GM19043 (cell line): ENCODE measurements at regions not wholly inside any gene's neighbourhood (a gene's known extent, or its start where the extent isn't known, plus 50 kb on each side); places are given as distances from the start of the nearest gene placed in this dataset.

Experiments
- ATAC-seq: cut with Tn5 transposase; IDR thresholded peaks from one replicate; pipeline ENCODE4 v1.9.1; 2021; ENCODE audit warnings: low read depth; ENCODE audit not compliant: unreplicated experiment

DNA sequence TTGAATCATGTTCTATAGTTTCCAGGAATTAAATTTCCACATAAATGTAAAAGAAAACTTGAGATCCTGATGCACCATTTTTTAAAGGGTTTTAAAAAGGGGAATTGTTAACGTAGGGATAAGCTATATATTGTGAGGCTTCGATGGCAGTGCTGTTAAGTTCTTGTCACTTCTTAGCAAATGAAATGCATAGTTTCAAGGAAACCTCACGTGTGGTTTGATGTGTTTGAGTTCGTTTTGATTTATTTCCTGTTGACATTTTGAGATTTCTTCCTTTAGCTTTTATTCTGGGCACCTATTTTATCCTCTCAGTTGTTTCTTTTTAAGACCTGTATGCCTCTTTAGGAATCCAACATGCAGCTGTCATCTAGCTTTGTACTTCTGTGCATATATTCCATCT lies 301.0 kb downstream of the DOCK8 start:
- ATAC-seq = no peak

DNA sequence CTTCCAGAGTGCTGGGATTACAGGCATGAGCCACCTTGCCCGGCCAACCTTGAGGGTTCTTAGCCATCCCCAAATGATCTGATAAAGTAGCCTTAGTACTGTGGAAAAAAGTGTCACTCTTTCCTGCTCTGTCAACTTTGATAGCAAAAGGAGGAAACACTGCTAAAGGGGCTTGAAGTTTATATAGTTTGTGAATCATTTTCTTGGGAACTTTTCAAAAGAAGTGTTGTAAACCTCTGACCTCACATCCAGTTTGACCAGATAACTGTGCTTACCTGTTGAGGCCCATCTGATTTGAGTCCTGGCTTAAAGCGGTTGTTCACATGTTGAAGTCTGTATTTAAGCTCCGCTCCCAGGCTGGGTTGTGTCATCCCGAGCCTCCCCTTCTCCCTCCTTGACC lies 303.3 kb downstream of the DOCK8 start:
- ATAC-seq = no peak

DNA sequence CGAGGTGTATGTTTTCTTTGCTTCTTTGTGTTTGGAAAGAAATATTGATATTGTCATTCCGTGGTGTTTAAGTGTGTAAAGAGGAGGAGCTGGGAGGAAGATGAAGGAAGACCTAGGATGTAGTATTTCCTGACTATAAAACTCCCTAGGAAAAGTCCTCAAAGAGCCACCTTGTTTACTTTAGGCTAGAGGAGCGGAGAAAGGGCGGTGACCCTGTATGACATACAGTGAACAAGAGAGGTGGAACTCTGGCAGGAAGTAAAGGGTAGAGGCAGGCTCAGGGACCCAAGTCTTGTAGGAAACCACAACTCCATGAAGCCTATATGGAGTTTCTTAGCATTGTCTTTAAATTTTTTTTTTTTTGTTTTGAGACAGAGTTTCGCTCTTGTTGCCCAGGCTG lies 303.9 kb downstream of the DOCK8 start:
- ATAC-seq = no peak

DNA sequence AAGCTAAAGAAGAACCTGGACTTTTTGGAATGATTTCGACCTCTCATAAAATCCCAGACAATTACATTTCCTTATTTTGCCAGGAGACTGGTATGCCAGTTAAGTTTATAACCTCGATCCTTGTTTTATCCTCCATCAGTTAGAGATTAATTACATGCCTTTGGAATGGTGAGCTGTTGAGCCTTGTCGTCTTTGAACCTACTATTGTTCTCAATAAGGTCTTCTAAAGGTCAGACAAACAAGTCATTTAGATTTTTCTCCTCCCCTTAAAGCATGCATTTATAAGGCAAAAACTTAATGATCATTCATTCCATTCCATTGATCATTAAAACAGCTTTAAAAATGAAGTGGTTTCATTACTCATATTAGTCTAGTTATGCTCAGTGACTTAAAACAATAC lies 304.9 kb downstream of the DOCK8 start:
- no peak for ATAC-seq

DNA sequence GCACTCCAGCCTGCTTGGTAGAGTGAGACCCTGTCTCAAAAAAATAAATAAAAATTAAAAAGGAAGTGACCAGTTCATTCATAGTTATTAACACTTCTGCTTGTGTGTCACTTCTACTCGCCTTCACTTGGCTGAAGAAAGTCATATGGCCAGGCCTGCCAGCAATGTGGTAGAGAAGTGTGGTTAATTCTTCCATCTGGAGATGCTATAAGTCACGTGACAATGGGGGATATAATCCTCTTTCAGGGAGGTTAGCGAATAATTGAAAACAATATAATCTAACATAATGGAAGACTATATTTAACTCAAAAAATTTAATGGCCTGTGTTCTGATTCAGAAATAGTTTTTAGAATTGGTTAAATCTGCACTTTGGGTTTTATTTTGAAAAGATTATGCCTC lies 305.6 kb downstream of the DOCK8 start:
- no peak for ATAC-seq

DNA sequence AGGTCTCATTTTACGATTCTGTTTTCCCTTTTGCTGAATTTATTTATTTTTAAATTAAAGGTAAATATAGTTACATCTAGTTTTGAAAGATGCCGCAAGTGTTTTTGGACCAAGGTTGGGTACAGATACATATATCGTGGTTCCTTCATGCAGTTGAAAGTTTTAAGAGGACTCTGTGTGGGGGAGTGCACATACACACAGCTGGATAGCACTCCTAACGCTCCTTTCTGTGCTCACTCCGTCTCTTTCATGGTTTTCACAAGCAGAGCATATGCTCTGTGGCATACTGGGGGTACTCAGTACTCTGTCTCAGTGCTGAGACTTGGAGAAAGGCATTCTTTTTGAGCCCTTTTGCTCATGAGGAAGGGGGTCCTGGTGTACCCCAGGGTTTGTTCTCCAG lies 307.5 kb downstream of the DOCK8 start:
- ATAC-seq = no peak

DNA sequence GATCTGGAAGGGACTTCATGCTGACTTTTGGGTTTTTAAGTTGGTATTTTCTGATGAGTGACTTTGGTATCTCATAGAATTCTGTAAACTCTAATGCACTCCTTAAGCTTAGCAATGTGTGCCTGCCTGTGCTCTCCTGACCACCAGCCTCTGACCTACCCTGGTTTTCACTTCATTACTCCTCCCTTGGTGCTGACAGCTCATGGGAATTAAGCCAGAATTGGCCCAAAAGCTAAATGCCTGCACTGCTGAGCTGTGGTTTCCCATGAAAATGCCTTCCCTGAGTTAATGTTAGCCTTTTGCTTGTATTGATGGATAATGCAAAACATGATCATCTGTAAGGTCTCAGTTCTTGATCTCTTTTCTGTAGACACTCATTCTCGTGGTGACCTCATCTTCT lies 308.0 kb downstream of the DOCK8 start:
- no peak for ATAC-seq

DNA sequence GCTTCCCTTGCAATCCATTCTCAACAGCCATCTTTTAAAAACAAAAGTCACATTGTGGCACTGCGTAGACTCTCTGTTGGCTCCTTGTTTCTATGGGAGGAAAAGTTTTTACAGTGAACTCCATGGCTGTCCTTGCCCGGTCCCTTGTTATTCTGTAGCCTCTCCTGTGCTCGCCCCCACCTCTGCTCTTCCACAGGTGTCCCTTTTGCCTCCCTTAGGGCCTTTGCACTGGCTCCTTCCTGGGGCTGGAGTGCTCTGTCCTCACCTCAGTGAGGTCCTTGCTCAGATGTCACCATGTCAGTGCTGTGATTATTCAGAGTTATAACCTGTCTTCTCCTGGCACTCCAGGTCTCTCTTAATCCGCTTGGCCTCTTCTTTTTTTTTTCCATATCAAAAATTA lies 308.8 kb downstream of the DOCK8 start:
- no peak for ATAC-seq

DNA sequence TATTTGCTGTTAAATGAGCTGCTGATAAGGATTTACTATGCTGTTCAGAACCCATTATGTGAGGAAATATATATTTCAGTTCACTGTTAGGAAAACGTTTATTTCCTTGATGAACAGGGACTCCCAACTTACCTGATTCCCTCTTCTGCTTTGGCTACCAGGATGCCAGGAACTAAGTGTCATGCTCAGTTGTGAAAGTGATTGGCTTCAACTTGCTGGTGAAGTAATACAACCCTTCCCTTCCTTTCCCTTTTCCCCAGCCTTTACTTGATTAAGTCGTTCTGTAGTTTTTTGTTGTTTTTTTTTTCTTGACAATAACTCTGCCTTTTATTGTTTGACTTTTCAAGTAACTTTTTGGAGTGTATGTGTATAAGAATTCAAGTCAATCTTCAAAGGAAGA lies 309.3 kb downstream of the DOCK8 start:
- no peak for ATAC-seq

DNA sequence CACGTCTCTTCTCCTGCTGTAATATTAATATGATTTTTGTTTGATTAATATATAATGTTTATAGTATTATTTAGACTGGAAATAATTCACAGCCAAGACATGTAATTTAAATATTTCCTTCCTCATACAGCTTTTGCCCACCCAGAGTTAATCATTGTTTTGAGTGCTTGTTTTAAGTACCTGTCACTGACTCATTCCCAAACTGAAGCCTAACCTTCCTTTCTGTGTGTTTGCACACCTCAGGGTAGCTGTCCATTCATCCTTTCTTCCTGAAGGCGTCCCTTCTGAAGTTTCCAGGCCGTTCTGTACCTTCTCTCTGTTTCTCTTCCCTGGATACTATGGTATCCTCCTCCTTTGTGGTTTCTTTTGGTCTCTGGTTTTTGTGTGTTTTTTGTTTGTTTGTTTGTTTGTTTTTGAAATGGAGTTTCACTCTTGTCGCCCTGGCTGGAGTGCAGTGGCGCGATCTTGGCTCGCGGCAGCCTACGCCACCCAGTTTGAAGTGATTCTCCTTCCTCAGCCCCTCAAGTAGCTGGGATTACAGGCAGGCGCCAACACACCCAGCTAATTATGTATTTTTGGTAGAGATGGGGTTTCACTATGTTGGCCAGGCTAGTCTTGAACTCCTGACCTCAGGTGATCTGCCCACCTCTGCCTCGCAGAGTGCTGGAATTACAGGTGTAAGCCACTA lies 312.4 kb downstream of the DOCK8 start:
- ATAC-seq = no peak

DNA sequence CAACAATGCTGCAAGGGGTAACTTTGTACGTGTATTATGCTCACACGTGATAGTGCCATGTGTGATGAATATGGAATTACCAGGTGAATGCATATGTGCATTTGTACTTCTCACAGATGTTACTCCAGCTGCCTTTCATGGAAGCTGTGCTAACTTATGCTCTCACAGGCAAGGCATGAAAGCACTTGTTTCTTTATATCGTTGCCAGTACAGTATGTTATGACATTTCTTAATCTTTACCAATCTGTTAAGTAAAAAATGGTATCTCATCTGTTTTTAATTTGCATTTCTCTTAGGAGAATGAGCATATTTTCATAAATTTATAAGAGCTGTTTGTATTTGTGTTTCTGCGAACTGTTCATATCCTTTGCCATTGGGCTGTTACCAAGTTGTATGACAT lies 311.8 kb upstream of the DMRT1 start:
- no peak for ATAC-seq

DNA sequence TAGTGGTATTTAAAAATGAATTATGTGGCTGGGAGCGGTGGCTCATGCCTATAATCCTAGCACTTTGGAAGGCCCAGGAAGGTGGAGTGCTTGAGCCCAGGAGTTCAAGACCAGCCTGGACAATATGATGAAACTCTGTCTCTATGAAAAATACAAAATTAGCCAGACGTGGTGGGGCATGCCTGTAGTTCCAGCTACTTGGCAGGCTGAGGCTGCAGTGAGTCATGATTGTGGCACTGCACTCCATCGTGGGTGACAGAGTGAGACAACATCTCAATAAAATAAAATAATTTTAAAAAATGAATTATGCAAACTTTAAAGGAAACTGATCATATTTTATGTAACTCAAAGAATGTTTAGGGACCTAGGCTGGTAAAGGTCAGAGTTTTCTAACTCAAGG lies 310.8 kb upstream of the DMRT1 start:
- no peak for ATAC-seq

DNA sequence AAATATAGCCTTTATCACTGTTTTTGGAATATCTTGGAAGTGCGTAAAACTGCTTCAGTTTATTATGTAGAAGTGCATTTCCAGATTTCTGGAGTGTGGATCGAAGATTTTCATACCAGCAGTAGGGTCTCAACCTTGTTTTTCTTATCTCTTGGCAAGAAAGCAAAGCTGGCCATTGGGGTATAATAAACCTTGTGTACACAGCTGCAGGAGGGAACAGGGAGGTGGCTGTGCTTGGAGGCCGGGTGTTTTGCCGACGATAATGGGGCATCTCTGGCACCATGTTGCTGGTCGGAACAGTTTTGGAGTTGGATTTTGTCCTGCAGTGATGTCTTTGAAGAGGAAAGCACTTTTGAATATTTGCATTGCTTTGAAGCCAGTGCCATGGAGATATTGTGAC lies 308.8 kb upstream of the DMRT1 start:
- ATAC-seq = no peak

DNA sequence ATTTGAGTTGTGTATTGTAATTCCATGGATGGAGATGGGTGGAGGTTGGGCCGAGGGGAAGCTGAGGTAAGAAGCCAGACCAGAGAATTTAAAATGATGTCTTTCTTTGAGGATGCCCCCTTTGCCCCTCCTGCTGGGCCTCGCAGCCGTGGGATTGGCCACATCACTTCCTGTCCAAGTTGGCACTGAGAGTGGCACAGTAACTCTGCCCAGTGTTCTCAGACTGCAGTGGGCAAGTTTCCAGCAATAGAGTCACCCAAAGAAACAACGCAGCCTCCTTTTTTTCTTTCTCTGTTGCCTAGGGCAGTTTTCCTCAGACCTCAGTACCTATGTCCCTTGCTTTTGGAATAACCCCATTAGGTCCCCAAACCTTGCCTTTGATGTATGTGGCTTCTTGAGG lies 306.6 kb upstream of the DMRT1 start:
- no peak for ATAC-seq

DNA sequence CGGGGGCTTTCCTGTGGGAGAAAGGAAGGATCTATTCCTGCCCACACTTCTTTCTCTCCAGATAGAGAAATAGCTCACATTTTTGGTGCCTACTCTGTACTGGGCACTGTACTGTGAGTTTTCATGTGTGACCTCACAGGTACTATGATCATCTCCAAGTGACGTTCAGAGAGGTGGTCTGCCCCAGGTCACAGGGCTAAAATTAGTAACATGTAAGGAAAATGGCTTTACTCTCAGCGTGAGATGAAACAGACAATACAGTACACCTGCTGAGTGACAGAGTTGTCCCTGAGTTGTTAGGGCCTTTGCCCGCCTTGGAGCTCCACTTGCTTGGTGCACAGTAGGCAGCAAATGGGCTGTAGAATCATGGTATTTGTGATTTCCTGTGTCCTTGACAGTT lies 306.1 kb upstream of the DMRT1 start:
- ATAC-seq = no peak

DNA sequence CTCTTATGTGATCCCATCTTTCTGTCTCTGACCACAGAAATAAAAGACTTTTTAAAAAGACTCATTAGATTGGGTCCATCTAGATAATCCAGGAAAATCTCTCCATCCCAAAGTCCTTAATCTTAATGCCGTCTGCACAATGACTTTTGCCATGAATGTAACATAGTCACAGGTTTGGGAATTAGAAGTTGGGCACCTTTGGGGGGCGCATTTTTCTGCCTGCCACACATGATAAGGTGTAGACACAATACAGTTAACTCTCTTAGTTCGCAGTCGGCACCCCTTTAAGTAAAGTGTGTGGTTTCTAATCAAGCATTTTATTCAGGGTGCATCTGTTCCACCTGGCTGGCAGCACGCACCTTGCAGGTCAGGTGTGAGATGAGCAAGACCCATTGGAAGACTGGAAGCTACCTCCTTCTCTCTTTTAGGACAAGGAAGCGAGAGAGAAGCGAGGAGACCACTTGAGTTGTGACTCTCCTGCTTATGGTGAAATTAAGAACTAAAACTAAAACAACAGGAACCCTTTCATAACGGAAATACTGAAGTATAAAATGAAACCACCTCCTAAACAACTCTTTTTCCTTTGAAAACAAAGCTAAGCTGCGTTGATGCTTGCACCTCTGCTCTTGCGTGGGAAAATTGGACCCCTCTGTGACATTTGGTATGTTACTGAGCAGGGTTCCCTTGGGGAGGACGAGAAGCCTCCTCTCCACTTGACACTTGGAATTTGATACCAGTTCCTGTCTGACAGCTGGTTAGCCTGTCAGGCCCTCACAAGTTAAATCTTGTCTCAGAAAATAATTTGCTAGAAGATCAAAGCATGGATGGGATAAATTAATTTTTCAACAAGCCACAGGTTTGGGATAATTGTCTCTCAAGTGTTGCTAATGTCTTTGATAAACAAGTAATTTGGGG lies 304.6 kb upstream of the DMRT1 start:
- ATAC-seq = no peak

DNA sequence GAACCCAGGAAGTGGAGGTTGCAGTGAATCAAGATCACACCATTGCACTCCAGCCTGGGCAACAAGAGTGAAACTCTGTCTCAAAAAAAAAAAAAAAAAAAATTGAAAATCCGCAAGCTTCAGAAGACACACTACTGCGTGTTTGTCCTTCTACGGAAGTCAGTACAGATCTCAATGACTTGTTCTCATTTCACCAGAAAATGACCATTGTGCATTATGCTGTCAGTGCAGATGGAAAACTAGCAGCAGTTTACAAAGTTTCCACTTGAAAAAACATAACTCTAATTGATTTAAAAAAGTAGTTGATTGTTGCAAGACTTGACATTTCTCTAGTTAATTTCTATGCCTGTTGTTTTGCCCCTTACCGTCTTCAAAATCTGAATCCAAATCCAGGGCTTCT lies 298.0 kb upstream of the DMRT1 start:
- ATAC-seq = no peak

DNA sequence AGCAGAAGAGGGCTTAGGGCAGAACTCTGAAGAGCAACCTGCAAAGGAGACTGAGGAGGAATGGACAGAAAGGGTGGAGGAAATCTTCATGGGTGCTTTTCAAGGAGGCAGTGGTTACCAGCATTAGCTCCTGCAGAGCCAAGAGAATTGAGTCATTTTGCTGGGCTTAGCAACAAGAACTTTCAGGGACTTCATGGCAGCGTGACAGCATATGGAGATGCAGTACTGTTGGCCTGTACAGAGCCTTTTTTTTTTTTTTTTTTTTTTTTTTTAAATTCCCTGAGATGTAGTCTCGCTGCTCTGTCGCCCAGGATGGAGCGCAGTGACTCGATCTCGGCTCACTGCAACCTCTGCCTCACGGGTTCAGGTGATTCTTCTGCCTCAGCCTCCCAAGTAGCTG lies 296.0 kb upstream of the DMRT1 start:
- ATAC-seq = no peak

DNA sequence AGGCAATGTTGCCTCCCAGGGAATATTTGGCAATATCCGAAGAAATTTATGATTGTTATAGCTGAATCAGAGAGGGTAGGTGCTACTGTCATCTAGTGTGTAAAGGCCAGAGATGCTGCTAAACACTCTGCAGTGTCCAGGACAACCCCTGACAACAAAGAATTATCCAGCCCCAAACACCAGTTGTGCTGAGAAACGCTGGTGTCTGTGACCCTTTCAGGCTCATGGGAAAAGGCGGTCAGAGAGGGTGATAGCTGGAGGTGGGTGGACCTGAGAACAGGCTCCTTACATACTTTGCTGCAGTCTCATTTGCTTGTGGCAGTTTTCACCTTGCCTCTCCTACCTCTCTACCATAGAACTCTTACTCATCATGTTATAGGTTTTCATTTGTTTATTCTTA lies 295.3 kb upstream of the DMRT1 start:
- no peak for ATAC-seq

DNA sequence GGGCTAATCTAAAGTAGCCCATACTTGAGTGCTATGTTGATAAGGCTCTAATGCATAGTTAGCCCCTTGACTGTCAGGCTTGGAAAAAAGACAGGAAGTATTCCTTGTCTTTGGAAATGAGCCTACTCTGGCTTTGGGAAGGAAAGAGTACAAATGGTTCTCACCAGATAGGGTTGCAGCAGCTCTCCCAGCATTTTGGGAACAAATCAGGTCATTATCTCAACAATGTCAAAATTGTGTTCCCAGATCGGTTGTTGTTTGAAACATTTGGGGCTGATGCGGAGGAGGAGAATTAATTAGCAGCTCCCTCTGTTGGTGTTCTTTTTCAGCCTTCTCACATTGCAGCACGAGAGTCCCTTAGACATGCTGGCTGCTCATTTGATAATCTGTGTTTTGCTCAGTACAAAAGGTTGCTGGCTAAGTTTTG lies 294.7 kb upstream of the DMRT1 start:
- ATAC-seq = no peak

DNA sequence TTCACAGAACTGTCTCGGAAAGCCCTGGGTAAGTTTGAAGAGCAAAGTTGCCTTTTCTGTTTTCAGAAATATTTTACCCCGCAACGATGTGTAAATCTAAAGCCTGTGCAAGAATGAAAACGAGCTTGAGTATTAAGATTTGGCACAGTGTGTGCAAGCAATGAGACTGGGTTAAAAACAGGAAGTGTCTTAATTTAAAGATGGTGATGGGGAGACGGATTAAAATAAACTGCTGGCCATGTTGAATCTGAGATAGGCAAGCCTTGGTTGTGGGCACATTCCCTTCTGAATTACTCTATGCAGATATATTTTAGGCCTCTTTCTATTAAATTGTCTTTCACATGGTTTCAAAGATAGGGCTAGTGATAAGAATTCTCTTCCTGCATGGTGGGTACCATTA lies 294.2 kb upstream of the DMRT1 start:
- ATAC-seq = no peak

DNA sequence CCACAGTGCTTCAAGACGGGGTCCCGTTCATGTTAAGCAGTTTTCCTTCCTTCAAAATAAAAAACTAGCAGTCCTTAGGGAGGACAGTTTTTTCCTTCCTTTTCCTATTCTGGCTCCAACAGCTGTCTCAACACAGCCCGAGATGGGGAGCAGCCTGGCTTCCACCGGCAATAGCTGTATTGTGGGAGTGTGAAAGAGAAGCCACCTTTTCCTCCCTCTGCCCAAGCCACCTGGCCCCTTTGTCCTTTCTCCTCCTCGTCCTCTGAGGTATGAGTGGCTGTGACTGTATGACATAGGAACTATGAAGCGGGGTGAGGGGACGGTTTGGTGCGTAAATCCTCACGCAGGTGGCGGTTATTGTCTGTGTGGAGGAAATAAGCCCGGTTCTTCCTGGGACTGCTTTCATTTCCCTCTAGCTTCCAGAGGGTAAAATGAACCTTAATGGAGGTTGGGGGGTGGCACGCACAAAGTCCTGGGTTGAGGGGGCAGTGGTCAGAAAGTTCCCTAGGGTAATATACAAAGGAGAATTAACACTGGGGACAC lies 292.0 kb upstream of the DMRT1 start:
- ATAC-seq = no peak
